PC-9 (cell line): ENCODE measurements at regions not wholly inside any gene's neighbourhood (a gene's known extent, or its start where the extent isn't known, plus 50 kb on each side); places are given as distances from the start of the nearest gene placed in this dataset.

ENCODE experiments used
- CTCF ChIP-seq: fragments of 200-600 bp; sonication (generic); conservative IDR thresholded peaks from 2 replicates; pipeline ENCODE4 v1.6.1; 2017; ENCODE audit warnings: mixed run types, antibody characterized with exemption, mild to moderate bottlenecking, moderate library complexity
- EZH2 ChIP-seq: fragments of 200-600 bp; sonication (generic); IDR thresholded peaks from 2 replicates; pipeline ENCODE4 v1.8.0; 2017; ENCODE audit warnings: antibody characterized with exemption, low read depth

GRCh38 chr10:89979726-89980125 is 278.3 kb downstream of the KIF20B start:
- no peak for TF ChIP-seq CTCF
- no peak for TF ChIP-seq EZH2
